HEK293 (cell line): ENCODE measurements at regions not wholly inside any gene's neighbourhood (a gene's known extent, or its start where the extent isn't known, plus 50 kb on each side); places are given as distances from the start of the nearest gene placed in this dataset.

Experiments
- ZFP41 ChIP-seq: fragments of 450-650 bp; formaldehyde crosslinking; IDR thresholded peaks from 2 replicates; pipeline ENCODE4 v1.5.1; 2016; ENCODE audit warnings: missing biosample characterization, missing genetic modification characterization, borderline replicate concordance
- ZNF121 ChIP-seq: fragments of 450-650 bp; formaldehyde crosslinking; IDR thresholded peaks from 2 replicates; pipeline ENCODE4 v1.5.1; 2016; ENCODE audit warnings: missing biosample characterization, missing genetic modification characterization
- ZNF146 ChIP-seq: fragments of 450-650 bp; formaldehyde crosslinking; IDR thresholded peaks from 2 replicates; pipeline ENCODE4 v1.5.1; 2016; ENCODE audit warnings: missing biosample characterization, missing genetic modification characterization
- ZNF223 ChIP-seq: fragments of 450-650 bp; formaldehyde crosslinking; IDR thresholded peaks from 2 replicates; pipeline ENCODE4 v1.5.1; 2016; ENCODE audit warnings: missing biosample characterization, missing genetic modification characterization
- ZNF274 ChIP-seq, 2 experiments: fragments of 200-500 bp in 1 of 2; fragments of 450-650 bp in 1 of 2; sonication (Bioruptor generic) in 1 of 2; formaldehyde crosslinking in 1 of 2; IDR thresholded peaks; 2 replicates each; pipeline versions ENCODE4 v1.5.1 to v1.6.1; 2014 to 2016; ENCODE audit warnings: borderline replicate concordance in 1 of 2, inconsistent platforms in 1 of 2, low read length in 1 of 2, missing biosample characterization in 1 of 2, missing genetic modification characterization in 1 of 2
- ZNF585B ChIP-seq: fragments of 450-650 bp; formaldehyde crosslinking; IDR thresholded peaks from 2 replicates; pipeline ENCODE4 v1.5.1; 2016; ENCODE audit warnings: missing biosample characterization, missing genetic modification characterization
- TF ChIP-seq, protein P1 (sequence below): fragments of 450-650 bp; formaldehyde crosslinking; IDR thresholded peaks from 2 replicates; pipeline ENCODE4 v1.5.1; 2016; ENCODE audit warnings: missing biosample characterization, missing genetic modification characterization
- TF ChIP-seq, protein P2 (sequence below): fragments of 450-650 bp; formaldehyde crosslinking; IDR thresholded peaks from 2 replicates; pipeline ENCODE4 v1.5.1; 2016; ENCODE audit warnings: missing biosample characterization, missing genetic modification characterization
- TF ChIP-seq, protein P3 (sequence below): fragments of 450-650 bp; formaldehyde crosslinking; IDR thresholded peaks from 2 replicates; pipeline ENCODE4 v1.5.1; 2016; ENCODE audit warnings: missing biosample characterization, missing genetic modification characterization

DNA sequence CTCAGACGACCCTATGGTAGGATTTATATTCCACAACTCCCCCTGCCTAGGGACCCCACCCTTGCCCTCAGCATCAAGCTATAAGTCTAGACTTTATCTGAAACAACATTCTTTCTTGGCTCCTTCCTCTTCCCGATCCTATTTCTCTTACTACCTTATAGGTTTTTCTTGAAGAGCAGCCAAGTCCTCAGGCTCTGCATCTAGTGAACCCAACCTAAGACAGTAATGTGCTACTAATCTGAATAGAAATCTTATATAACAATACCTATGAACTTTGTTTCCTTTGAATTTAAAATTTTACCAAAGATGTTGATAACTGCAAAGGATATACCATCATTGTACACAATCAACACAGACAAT lies 96.7 kb upstream of the BMP4 start:
- TF ChIP-seq, protein P1, sequence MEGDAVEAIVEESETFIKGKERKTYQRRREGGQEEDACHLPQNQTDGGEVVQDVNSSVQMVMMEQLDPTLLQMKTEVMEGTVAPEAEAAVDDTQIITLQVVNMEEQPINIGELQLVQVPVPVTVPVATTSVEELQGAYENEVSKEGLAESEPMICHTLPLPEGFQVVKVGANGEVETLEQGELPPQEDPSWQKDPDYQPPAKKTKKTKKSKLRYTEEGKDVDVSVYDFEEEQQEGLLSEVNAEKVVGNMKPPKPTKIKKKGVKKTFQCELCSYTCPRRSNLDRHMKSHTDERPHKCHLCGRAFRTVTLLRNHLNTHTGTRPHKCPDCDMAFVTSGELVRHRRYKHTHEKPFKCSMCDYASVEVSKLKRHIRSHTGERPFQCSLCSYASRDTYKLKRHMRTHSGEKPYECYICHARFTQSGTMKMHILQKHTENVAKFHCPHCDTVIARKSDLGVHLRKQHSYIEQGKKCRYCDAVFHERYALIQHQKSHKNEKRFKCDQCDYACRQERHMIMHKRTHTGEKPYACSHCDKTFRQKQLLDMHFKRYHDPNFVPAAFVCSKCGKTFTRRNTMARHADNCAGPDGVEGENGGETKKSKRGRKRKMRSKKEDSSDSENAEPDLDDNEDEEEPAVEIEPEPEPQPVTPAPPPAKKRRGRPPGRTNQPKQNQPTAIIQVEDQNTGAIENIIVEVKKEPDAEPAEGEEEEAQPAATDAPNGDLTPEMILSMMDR, result no peak
- TF ChIP-seq ZNF274 (IDR thresholded peaks at IDR 0.05; ENCODE audit: low read length) (no peak), ZNF274 (tag by site-specific recombination; IDR thresholded peaks at IDR 0.05; ENCODE audit: borderline replicate concordance) (no peak), ZFP41 (tag by site-specific recombination) (no peak), ZNF146 (tag by site-specific recombination) (no peak), ZNF585B (tag by site-specific recombination) (no peak), ZNF223 (tag by site-specific recombination) (no peak), ZNF121 (tag by site-specific recombination) (no peak)
- TF ChIP-seq, protein P2, sequence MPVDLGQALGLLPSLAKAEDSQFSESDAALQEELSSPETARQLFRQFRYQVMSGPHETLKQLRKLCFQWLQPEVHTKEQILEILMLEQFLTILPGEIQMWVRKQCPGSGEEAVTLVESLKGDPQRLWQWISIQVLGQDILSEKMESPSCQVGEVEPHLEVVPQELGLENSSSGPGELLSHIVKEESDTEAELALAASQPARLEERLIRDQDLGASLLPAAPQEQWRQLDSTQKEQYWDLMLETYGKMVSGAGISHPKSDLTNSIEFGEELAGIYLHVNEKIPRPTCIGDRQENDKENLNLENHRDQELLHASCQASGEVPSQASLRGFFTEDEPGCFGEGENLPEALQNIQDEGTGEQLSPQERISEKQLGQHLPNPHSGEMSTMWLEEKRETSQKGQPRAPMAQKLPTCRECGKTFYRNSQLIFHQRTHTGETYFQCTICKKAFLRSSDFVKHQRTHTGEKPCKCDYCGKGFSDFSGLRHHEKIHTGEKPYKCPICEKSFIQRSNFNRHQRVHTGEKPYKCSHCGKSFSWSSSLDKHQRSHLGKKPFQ (tag by site-specific recombination), result no peak
- TF ChIP-seq, protein P3, sequence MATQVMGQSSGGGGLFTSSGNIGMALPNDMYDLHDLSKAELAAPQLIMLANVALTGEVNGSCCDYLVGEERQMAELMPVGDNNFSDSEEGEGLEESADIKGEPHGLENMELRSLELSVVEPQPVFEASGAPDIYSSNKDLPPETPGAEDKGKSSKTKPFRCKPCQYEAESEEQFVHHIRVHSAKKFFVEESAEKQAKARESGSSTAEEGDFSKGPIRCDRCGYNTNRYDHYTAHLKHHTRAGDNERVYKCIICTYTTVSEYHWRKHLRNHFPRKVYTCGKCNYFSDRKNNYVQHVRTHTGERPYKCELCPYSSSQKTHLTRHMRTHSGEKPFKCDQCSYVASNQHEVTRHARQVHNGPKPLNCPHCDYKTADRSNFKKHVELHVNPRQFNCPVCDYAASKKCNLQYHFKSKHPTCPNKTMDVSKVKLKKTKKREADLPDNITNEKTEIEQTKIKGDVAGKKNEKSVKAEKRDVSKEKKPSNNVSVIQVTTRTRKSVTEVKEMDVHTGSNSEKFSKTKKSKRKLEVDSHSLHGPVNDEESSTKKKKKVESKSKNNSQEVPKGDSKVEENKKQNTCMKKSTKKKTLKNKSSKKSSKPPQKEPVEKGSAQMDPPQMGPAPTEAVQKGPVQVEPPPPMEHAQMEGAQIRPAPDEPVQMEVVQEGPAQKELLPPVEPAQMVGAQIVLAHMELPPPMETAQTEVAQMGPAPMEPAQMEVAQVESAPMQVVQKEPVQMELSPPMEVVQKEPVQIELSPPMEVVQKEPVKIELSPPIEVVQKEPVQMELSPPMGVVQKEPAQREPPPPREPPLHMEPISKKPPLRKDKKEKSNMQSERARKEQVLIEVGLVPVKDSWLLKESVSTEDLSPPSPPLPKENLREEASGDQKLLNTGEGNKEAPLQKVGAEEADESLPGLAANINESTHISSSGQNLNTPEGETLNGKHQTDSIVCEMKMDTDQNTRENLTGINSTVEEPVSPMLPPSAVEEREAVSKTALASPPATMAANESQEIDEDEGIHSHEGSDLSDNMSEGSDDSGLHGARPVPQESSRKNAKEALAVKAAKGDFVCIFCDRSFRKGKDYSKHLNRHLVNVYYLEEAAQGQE (tag by site-specific recombination), result no peak
